ENCODE measurements at regions not wholly inside any gene's neighbourhood (a gene's known extent, or its start where the extent isn't known, plus 50 kb on each side); places are given as distances from the start of the nearest gene placed in this dataset.

DNA sequence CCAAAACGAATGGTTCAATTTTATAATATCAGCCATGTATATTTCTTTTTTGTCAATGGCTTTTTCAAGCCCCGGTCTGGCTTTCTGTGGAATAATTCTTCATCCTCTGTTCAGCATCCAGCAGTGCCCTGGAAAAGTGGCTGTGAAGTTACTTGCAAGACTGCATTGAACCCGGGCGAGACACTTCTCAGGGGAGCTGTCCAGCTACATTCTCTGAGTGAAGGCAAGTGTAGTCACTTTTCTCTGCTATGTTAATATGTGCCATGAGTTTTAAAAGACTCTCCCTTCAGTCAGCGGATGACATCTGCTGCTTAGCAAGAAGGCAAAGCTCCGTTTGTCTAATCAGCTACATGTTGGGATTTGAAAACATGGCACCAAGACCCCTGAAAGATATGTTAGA lies 81.3 kb upstream of the RGMA start:
- TF ChIP-seq CTCF (IDR thresholded peaks at IDR 0.05) (no peak), POLR2A (IDR thresholded peaks at IDR 0.05) (no peak)
